Spleen (tissue), 11 donors: ENCODE measurements at regions not wholly inside any gene's neighbourhood (a gene's known extent, or its start where the extent isn't known, plus 50 kb on each side); places are given as distances from the start of the nearest gene placed in this dataset.

Experiments
- DNase-seq: peaks from one replicate; pipeline ENCODE4 v3.0.0-alpha.2; 2020
- H3K27ac ChIP-seq, 8 donors: fragments of 200-600 bp; sonication (generic) in 7 of 8; 1 replicate in 4 of 8; 2 replicates in 4 of 8; pipeline versions ENCODE4 v1.5.0 to v1.8.0; 2016 to 2021; ENCODE audit warnings: inconsistent platforms in 4 of 8, mild to moderate bottlenecking in 4 of 8, moderate library complexity in 1 of 8
- H3K27me3 ChIP-seq, 7 donors: fragments of 200-600 bp; sonication (generic) in 6 of 7; replicated peaks in 1 of 7; 1 replicate in 4 of 7; 2 replicates in 3 of 7; pipeline versions ENCODE4 v1.5.0 to v1.8.0; 2016 to 2021; ENCODE audit warnings: inconsistent platforms in 3 of 7, mild to moderate bottlenecking in 1 of 7
- H3K36me3 ChIP-seq, 6 donors: fragments of 200-600 bp; sonication (generic) in 5 of 6; 1 replicate in 4 of 6; 2 replicates in 2 of 6; pipeline versions ENCODE4 v1.5.0 to v1.8.0; 2016 to 2021; ENCODE audit warnings: inconsistent platforms in 2 of 6
- H3K4me1 ChIP-seq, 6 donors: fragments of 200-600 bp; sonication (generic) in 5 of 6; 1 replicate in 3 of 6; 2 replicates in 3 of 6; pipeline versions ENCODE4 v1.5.0 to v1.8.0; 2016 to 2021; ENCODE audit warnings: inconsistent platforms in 3 of 6
- H3K4me3 ChIP-seq, 8 donors: fragments of 200-600 bp; sonication (generic) in 7 of 8; 1 replicate in 4 of 8; 2 replicates in 4 of 8; pipeline versions ENCODE4 v1.5.0 to v1.8.0; 2016 to 2021; ENCODE audit warnings: inconsistent platforms in 4 of 8, mild to moderate bottlenecking in 4 of 8, moderate library complexity in 2 of 8
- H3K9me3 ChIP-seq, 8 donors: fragments of 200-600 bp; sonication (generic) in 7 of 8; 1 replicate in 4 of 8; 2 replicates in 4 of 8; pipeline versions ENCODE4 v1.5.0 to v1.8.0; 2016 to 2021; ENCODE audit warnings: inconsistent platforms in 4 of 8
- CTCF ChIP-seq, 11 experiments: fragments of 200-600 bp in 7 of 11; fragments of 450-650 bp in 4 of 11; sonication (generic) in 4 of 11; IDR thresholded peaks in 8 of 11; conservative IDR thresholded peaks in 3 of 11; 1 replicate in 7 of 11; 2 replicates in 4 of 11; pipeline versions ENCODE4 v1.4.0 to v1.8.0; 2016 to 2021; ENCODE audit warnings: antibody characterized with exemption in 11 of 11, inconsistent platforms in 4 of 11, mild to moderate bottlenecking in 1 of 11
- POLR2A ChIP-seq, 3 donors: fragments of 450-650 bp; IDR thresholded peaks; one replicate each; pipeline ENCODE4 v1.5.1; 2017; ENCODE audit warnings: antibody characterized with exemption in 3 of 3, mild to moderate bottlenecking in 1 of 3
- POLR2AphosphoS5 ChIP-seq, 3 donors: sonication (generic); formaldehyde crosslinking; IDR thresholded peaks; one replicate each; pipeline ENCODE4 v1.5.1; 2017; ENCODE audit warnings: antibody characterized with exemption in 3 of 3
- WGBS, 5 donors: extraction: QIAGEN DNeasy Blood & Tissue Kit in 3 of 5; methylation state at CpG; one replicate each; pipeline versions ENCODE4 v1.1.5 to v1.1.7; 2013 to 2018; 5-methylcytosine and 5-hydroxymethylcytosine counted together
- intact Hi-C: fragments of 100-400 bp; cut with DNase I; formaldehyde crosslinking; loops from one replicate; pipeline ENCODE4 v1.15.0; 2023; ENCODE audit warnings: low total_unique reads
- small RNA-seq, 4 donors: library from RNA; depleted of rRNA; stranded (forward); fragments of <200 nt; gene quantifications; one replicate each; pipeline ENCODE3, GENCODE V24; 2016
- donor health status: healthy with polysubstance abuse.
- donor health status: DM: no; HTN: no; CAD: no; lungs with moderate emphysema.
- donor health status: DM: no; HTN: no; CAD: no.
- donor health status: Bipolar disorder and iron deficiency.
- donor health status: healthy.
- donor health status: DM: no; HTN: no; CAD: no.
- donor health status: DM: yes; HTN: yes; CAD: no.

DNA sequence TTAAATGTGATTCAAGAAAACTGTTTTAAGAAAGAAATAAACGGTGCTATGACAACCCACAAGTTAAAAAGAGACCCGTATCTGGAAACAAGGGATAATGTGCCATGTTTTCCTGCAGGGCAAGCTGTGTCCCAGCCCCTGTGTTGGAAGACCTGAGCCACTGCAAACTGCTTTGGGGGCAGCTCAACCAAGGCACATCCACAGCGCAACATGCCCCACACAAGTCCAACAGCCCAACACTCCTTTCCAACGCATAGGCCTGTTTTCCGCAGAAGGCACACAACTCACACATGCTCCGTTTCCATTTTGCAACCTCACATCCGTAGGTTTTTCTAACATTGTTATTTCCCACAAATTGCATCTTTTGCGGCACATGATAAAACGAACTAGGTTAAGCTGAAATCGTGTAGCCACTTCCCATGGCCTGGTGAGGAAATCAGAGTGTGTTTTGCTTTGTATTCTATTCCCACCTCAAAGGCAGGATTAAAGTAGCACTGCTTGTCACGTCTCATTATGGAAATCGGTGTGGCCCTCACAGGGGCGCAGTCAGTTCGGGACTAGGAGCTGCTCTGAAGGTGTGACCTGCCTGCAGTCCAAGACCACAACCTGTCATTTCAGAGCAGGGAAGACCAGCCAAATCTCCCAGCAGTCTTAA is 50.5 kb upstream of the ZNF516 start:
- 47 to 79% (median 69%) methylated on average over 14 of the region's 14 CpGs for WGBS, 5 donors
- peak overlapping the region in 7 of 8 donors; percentile 53 to 87 (median 83) for H3K27ac ChIP-seq
- peaks cover 0 to 17% (median 0%) of the 10 kb centered on the region in 6 donors for H3K4me1 ChIP-seq
- H3K4me3 ChIP-seq = peak overlapping the region in 1 of 8 donors; percentile 37
- intact Hi-C loops = no loop called here
- H3K9me3 ChIP-seq = no peaks in the 10 kb centered on the region
- no peaks in the 10 kb centered on the region for H3K36me3 ChIP-seq
- no peaks in the 10 kb centered on the region for H3K27me3 ChIP-seq
- TF ChIP-seq POLR2AphosphoS5 (IDR thresholded peaks at IDR 0.05) (no peak), POLR2A (IDR thresholded peaks at IDR 0.05) (no peak), CTCF (IDR thresholded peaks at IDR 0.05 in 8 of 11, conservative IDR thresholded peaks at IDR 0.05 in 3 of 11) (no peak)
- DNase-seq = no peak

DNA sequence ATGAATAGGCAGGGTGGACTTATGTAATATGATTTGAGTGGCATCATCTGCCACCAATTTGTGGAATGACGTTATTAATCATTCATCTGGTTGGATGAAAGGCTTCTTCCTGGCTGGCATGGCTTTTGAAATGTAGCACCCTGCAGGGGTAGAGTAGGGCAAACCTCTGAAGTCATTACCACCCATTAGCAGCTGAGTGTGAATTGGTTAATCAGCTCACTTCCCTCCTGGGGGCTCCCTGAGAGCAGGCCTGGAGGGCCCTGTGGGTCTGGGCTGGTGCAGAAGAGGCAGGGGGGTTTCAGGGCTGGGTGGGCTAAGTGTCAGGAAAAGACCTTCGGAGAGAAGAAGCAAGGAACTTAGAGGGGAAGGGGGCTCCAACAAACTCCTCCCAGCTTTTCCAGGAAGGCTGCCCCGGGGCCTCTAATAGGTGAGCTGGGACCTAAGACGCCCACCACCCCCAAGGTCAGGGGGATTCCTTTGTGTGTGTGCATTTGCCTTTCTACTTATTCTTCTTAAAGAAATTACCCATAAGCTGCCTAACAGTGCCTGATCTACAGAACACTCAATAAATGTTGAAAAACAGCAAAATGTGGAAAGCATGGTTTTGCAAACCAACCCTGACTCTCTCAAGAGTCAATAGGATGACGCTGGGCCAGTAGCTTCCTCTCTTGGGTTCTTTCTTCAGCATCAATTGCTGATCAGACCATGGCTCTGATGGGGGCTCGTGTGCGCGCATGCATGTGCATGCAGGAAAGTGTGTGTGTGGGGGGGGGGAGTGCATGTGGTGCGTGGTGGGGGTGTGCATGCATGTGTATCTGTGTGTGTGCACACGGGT is 49.7 kb upstream of the ZNF516 start:
- H3K27ac ChIP-seq = peak overlapping the region in 7 of 8 donors; percentile 63 to 87 (median 83)
- no peaks in the 10 kb centered on the region for H3K27me3 ChIP-seq
- intact Hi-C loops = no loop called here
- H3K36me3 ChIP-seq = no peaks in the 10 kb centered on the region
- DNase-seq = no peak
- TF ChIP-seq POLR2AphosphoS5 (IDR thresholded peaks at IDR 0.05) = no peak
- TF ChIP-seq POLR2A (IDR thresholded peaks at IDR 0.05) = no peak
- TF ChIP-seq CTCF (IDR thresholded peaks at IDR 0.05 in 8 of 11, conservative IDR thresholded peaks at IDR 0.05 in 3 of 11) = no peak
- H3K4me3 ChIP-seq = peak overlapping the region in 1 of 8 donors; percentile 37
- peaks cover 0 to 17% (median 0%) of the 10 kb centered on the region in 6 donors for H3K4me1 ChIP-seq
- no peaks in the 10 kb centered on the region for H3K9me3 ChIP-seq
- WGBS, 5 donors = 54 to 83% (median 69%) methylated on average over 10 of the region's 10 CpGs

Small RNA genes in the stretch of these regions (small RNA-seq; reads per million reads assigned to genes)
- 0 reads per million in 4 donors for gene AC139085.1
